HUES64 (cell line): ENCODE measurements at regions not wholly inside any gene's neighbourhood (a gene's known extent, or its start where the extent isn't known, plus 50 kb on each side); places are given as distances from the start of the nearest gene placed in this dataset.

Experiments used
- H3K27ac ChIP-seq: 2 replicates; pipeline ENCODE4 v1.7.0; 2013; ENCODE audit warnings: low read depth, low read length, inconsistent platforms
- H3K27me3 ChIP-seq: 2 replicates; pipeline ENCODE4 v1.6.1; 2013; ENCODE audit warnings: mild to moderate bottlenecking, low read length; ENCODE audit not compliant: insufficient read depth
- H3K36me3 ChIP-seq: 2 replicates; pipeline ENCODE4 v1.6.1; 2013; ENCODE audit warnings: mild to moderate bottlenecking, low read length; ENCODE audit not compliant: insufficient read depth
- H3K4me1 ChIP-seq: 2 replicates; pipeline ENCODE4 v1.6.1; 2013; ENCODE audit warnings: mild to moderate bottlenecking, low read length, moderate library complexity; ENCODE audit not compliant: insufficient read depth
- H3K4me3 ChIP-seq: 2 replicates; pipeline ENCODE4 v1.5.1; 2013; ENCODE audit warnings: mild to moderate bottlenecking, low read length, moderate library complexity
- H3K9ac ChIP-seq: 2 replicates; pipeline ENCODE4 v1.6.1; 2013; ENCODE audit warnings: mild to moderate bottlenecking, low read depth, low read length
- H3K9me3 ChIP-seq: 2 replicates; pipeline ENCODE4 v1.6.1; 2013; ENCODE audit warnings: low read depth, low read length; ENCODE audit not compliant: insufficient read depth
- WGBS: fragments of 150-250, 120-280 bp; methylation state at CpG from one replicate; pipeline ENCODE4 v1.1.7; 2013; ENCODE audit warnings: missing lambda C conversion rate; 5-methylcytosine and 5-hydroxymethylcytosine counted together

DNA sequence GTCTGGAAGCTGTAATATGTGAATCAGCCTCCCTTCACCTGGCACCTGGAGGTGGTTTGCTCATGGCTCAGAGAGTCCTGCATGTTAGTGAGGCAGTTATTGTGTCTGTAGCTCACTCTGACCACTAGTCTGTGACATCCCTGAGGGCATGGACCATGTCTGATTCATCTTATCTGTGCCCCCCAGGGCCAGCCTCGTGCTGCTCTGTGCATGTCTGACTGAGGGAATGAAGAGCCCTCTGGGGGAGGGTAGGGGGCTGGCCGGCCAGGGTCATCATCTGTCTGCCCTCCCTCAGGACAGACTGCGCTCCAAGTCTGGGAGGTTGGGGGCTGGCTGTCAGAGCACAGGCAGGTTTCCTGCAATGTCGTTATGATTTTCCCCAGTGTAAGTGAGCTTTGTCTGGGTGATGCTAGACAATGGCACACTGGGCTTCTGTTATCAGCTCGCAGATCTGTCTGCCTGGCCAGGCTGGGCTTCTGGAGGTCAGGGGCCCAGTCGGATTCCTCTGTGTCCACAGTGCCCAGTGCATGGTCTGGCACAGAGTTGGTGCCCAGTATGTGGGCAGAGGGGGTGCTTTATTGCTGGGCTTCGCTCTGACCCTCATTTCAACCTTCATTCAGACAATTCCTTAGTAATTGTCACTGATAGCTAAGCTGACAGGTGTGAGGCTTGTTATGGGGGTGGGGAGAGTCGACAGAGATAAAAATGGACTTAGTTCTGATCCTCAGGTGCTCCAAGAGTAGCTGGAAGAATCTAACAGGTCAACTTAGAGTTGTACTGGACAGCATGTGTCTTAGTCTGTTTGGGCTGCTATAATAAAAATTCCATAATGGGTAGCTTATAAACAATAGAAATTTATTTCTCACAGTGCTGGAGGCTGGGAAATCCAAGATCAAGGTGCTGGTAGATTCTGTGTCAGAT lies 85.7 kb upstream of the SHB start:
- Histone ChIP-seq H3K36me3 (no peaks in the 10 kb centered on the region), H3K9ac (no peak overlapping the region), H3K27ac (no peak overlapping the region), H3K4me1 (no peaks in the 10 kb centered on the region), H3K4me3 (no peak overlapping the region), H3K27me3 (no peaks in the 10 kb centered on the region; the same call in 1 of the 2 replicates), H3K9me3 (no peaks in the 10 kb centered on the region)
- 76% methylated on average over 7 of the region's 8 CpGs for WGBS

DNA sequence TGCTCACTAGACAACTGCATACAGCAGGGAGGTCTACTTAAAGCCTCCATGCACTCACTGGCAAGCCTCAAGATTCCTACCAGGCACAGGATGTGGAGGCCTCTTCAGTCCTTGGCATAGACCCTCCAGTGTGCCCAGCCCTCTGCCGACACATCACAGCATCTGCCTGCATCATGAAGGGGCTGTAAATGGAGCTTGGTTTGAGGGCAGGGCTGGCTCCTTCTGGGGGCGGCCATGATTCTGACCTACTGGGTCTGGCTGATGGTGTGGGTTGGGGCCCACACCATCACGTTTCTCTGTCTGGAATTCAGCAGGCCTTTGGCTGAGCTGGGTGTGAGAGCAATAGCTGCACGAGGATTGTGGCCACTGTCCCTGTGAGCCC lies 84.9 kb upstream of the SHB start:
- Histone ChIP-seq H3K4me3 (no peak overlapping the region), H3K9ac (no peak overlapping the region), H3K27ac (no peak overlapping the region), H3K9me3 (no peaks in the 10 kb centered on the region), H3K4me1 (no peaks in the 10 kb centered on the region), H3K27me3 (peaks cover 3% of the 10 kb centered on the region; the same call in 1 of the 2 replicates), H3K36me3 (no peaks in the 10 kb centered on the region)
- 67% methylated on average over 4 of the region's 4 CpGs for WGBS

DNA sequence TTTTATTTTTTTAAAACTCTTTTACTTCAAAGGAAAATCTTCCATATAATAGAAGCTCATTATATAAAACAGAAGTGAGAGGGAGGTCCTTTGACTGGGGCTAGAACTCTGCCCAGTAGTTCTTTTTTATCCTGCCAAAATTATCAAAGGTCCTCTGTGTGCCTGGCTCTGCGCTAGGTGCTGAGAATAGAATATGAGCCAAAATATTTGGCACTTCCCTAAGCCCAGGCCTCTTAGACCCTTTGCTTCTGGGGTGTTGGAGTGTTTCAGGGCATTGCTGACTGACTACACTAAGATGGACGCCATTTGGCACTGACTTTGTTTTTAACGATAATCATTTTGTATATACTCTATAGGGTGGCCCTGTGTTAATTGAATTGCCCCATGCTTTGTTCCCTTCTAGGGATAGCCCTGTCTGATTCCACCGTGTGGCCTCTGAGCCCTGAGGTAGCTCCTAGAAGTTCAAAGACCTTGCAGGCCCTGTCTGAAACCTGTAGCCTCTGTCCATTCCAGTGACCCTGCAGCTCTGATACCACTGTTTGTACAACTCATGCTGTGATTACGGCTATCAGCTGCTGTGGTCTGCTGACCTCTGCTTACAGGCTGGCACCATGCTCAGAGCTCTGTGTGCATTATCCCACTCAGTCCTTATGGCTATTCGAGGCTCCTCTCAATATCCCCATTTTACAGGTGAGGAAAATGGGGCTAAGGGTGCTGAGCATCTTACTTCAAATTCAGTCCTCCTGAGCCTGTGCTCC lies 84.3 kb upstream of the SHB start:
- H3K9ac ChIP-seq: no peak overlapping the region
- H3K27me3 ChIP-seq: peaks cover 3% of the 10 kb centered on the region; the same call in 1 of the 2 replicates
- H3K9me3 ChIP-seq: no peaks in the 10 kb centered on the region
- H3K36me3 ChIP-seq: no peaks in the 10 kb centered on the region
- WGBS: 85% methylated on average over 6 of the region's 6 CpGs
- H3K4me3 ChIP-seq: no peak overlapping the region
- H3K27ac ChIP-seq: no peak overlapping the region
- H3K4me1 ChIP-seq: no peaks in the 10 kb centered on the region

DNA sequence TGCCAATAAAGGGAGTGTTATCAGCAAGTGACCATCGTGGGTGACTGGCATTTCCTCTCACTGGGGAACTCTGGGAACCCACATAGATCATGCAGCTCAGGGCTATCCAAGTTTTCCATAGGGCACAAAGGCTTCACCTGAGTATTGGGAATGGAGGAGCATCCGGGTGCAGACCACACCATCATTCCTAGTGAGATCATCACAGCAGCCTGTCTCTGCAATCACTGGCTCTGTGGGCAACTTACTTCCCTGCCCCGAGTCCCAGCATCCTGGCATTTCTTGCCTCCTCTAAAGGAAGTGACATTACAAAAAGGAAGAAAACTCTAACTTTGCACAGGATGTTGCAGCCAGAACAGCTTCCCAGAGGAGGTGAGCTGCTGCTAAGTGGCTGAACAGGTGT lies 80.6 kb upstream of the SHB start:
- Histone ChIP-seq H3K9me3 (no peaks in the 10 kb centered on the region), H3K27me3 (peaks cover 3% of the 10 kb centered on the region; the same call in 1 of the 2 replicates), H3K4me3 (no peak overlapping the region), H3K9ac (no peak overlapping the region), H3K4me1 (no peaks in the 10 kb centered on the region), H3K27ac (no peak overlapping the region), H3K36me3 (no peaks in the 10 kb centered on the region)
- 79% methylated on average over 3 of the region's 3 CpGs for WGBS

DNA sequence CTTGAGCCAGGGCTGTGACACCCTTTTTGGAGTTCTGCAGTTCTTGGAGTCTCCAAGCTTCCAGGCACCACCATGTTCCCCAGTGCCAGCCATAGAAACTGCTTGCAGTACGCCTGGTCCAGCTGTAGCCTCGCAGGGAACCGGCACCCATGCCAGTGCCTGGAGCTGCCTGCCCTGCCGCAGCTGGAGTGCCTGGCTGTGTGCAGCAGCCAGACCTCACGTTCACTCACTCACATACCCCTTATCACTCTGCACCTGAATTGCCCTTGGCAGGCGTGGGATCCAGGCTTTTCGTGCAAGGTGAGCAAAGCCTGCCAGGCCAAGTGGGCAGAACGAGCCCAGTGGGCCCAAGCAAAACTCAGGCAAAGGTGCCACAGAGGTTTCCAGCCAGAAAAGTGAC lies 77.8 kb upstream of the SHB start:
- H3K9me3 ChIP-seq: no peaks in the 10 kb centered on the region
- H3K9ac ChIP-seq: no peak overlapping the region
- H3K27me3 ChIP-seq: peaks cover 3% of the 10 kb centered on the region; the same call in 1 of the 2 replicates
- H3K36me3 ChIP-seq: no peaks in the 10 kb centered on the region
- 93% methylated on average over 8 of the region's 8 CpGs for WGBS
- no peaks in the 10 kb centered on the region for H3K4me1 ChIP-seq
- H3K27ac ChIP-seq: no peak overlapping the region
- H3K4me3 ChIP-seq: no peak overlapping the region

DNA sequence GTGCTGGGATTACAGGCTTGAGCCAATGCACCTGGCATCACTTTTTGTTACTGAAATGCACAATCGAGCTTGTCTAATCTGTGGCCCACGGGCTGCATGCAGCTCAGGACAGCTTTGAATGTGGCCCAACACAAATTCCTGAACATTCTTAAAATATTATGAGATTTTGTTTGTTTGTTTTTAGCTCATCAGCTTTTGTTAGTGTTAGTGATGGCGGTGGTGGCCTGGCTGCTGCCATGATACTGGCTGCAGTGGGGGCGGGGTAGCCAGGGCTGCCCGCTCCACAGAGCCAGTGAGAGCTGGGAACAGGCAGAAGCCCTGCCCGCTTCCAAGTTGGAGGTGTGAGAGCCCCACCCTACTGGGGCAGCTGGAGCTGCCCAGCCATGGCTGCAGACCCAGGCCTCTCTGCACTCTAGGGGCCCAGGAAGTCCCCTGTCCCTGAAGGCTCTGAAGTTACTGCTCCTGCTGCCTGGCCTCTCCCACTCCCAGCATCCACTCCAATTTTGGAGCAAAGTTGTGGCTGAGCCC lies 76.6 kb upstream of the SHB start:
- H3K9me3 ChIP-seq: no peaks in the 10 kb centered on the region
- no peak overlapping the region for H3K9ac ChIP-seq
- WGBS: 81% methylated on average over 5 of the region's 6 CpGs
- no peaks in the 10 kb centered on the region for H3K36me3 ChIP-seq
- no peaks in the 10 kb centered on the region for H3K4me1 ChIP-seq
- H3K27me3 ChIP-seq: peaks cover 15% of the 10 kb centered on the region
- H3K4me3 ChIP-seq: no peak overlapping the region
- H3K27ac ChIP-seq: no peak overlapping the region

DNA sequence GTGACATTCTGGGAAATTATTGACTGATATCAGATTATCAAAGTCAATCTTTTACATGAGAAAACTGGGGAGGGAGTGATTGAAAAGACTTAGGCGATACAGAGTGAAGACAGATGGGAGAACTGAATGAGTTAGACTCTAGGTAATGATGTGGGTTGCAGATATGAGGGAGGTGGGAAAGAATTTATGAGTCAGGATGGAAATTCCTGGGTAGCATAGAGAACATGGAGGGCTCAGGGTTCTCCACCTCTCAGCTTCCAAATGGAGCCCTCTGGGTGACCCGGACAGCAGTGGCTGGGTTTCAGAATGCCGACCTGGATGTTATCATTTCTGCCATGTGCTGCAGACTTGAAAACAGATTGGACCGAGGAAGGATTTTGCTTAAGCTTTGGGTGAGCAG lies 75.4 kb upstream of the SHB start:
- Histone ChIP-seq H3K9ac (no peak overlapping the region), H3K9me3 (no peaks in the 10 kb centered on the region), H3K4me1 (no peaks in the 10 kb centered on the region), H3K27ac (no peak overlapping the region), H3K4me3 (no peak overlapping the region), H3K27me3 (peaks cover 24% of the 10 kb centered on the region), H3K36me3 (no peaks in the 10 kb centered on the region)
- 88% methylated on average over 4 of the region's 4 CpGs for WGBS

DNA sequence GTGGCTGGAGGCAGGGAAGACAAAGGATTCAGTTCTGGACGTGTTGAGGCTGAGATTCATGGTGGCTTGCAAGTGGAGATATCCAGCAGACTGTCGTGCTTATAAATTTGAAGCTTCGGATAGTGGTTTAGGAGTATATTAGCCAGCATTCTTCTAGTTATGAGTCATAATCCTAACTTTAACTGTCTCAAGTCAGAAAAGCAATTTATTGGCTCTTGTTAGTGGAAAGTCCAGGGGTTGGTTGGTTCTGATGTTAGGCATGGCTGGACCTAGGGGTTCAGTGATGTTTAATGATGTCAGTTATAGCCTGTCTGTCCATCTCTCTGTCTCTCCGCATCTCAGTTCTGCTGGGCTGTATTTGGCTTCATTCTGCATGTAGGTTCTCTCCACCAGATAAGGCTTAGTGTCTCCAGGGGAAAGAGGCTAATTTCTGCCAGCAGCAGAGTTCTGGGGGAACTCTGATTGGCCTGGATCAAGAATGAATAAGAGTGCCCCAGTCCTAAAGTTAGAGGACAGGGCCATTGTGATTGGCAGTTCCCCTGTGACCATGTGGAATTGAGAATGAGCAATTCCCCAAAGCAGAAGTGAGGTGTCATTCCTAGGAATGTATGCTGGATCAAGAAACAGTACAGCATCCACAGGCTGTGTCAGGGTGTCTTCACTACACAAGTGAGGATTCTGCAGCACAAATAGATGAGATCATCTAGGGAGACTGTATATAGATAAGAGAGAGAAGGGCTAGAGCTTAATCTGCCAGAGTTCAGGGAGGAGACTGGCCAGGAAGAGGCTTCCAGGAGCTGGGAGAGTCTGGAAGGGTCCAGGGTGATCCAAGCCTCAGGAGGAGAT lies 72.9 kb upstream of the SHB start:
- 82% methylated on average over 4 of the region's 4 CpGs for WGBS
- no peak overlapping the region for H3K27ac ChIP-seq
- H3K9ac ChIP-seq: no peak overlapping the region
- no peaks in the 10 kb centered on the region for H3K9me3 ChIP-seq
- H3K4me1 ChIP-seq: no peaks in the 10 kb centered on the region
- no peaks in the 10 kb centered on the region for H3K36me3 ChIP-seq
- H3K27me3 ChIP-seq: peaks cover 30% of the 10 kb centered on the region
- no peak overlapping the region for H3K4me3 ChIP-seq

DNA sequence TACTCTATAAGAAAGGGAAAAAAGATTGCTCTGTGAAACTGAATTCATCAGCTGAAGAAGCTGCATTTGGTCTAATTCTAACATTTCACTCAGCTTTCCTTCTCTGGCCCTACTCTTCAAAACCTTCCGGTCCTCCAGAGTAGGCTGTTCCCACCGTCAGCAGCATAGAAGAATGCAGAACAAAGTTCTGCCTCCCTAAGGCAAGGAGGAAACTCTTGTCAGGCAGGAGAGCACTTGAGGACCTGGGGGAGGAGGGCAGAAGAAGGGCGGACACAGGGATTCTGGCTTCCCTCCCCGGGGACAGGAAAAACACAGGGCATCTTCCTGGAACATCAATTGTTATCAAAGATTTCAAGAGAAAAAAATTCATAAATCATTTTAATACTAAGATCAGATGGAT lies 69.2 kb upstream of the SHB start:
- Histone ChIP-seq H3K9me3 (no peaks in the 10 kb centered on the region), H3K4me3 (no peak overlapping the region), H3K9ac (no peak overlapping the region), H3K4me1 (peaks cover 8% of the 10 kb centered on the region; the same call in 1 of the 2 replicates), H3K27ac (no peak overlapping the region), H3K36me3 (no peaks in the 10 kb centered on the region), H3K27me3 (peaks cover 34% of the 10 kb centered on the region)
- WGBS: 78% methylated on average over 3 of the region's 4 CpGs

DNA sequence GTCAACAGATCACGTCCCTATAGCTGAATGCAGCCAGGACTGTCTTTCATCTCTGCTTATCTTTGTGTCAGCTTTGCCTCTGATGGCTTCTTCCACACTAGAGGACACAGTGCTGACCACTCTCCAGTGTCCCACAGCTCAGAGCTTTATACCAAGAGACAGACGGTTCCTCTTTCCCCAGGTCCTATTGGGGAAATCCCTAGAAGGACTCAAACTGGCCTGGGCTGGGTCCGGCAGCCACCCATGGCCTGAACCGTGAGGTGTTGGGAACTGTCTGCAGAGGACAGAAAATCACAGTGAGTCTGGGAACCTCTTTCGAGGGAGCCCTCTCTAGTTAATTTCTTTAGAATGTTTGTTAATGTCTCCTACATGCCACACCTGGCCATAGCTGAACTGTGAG lies 68.3 kb upstream of the SHB start:
- Histone ChIP-seq H3K9me3 (no peaks in the 10 kb centered on the region), H3K36me3 (no peaks in the 10 kb centered on the region), H3K27ac (no peak overlapping the region), H3K4me1 (peaks cover 8% of the 10 kb centered on the region; the same call in 1 of the 2 replicates), H3K27me3 (peaks cover 34% of the 10 kb centered on the region), H3K4me3 (no peak overlapping the region), H3K9ac (no peak overlapping the region)
- WGBS: 89% methylated on average over 5 of the region's 5 CpGs
